GM21619 (cell line): ENCODE measurements at regions not wholly inside any gene's neighbourhood (a gene's known extent, or its start where the extent isn't known, plus 50 kb on each side); places are given as distances from the start of the nearest gene placed in this dataset.
"Not testable (repeated sequence)": the region's sequence is repeated elsewhere in the genome, so short reads cannot be mapped to it uniquely, and the experiment has no call there.

Source experiments
- ATAC-seq: cut with Tn5 transposase; IDR thresholded peaks from one replicate; pipeline ENCODE4 v1.9.1; 2021; ENCODE audit not compliant: unreplicated experiment

GRCh38 chrX:135632353-135632752 lies 81.1 kb upstream of the CT45A1 start:
- peak; percentile 65 for ATAC-seq

- ATAC-seq, result no peak
These were observed 74.2 kb upstream of the CT45A1 start for GRCh38 chrX:135639066-135639780.

DNA sequence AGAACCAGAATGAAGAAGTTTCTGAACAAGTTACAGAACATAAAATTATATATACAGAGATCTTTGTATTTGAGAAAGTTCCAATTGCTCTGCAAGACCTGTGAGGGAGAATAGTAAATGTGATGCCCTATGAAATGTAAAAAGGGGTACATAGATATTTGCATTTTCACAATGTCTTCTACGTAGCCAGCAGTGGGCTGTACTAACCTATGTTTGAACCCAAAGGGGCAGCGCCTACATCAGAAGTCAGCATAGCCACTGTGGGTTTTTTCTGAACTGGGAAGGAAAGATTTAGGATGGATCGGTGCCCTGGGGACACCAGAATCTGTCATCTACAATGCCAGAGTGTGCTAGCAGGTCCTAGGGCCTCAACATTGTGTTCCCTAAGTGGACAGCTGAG lies 69.5 kb upstream of the CT45A1 start:
- ATAC-seq, result no peak

DNA sequence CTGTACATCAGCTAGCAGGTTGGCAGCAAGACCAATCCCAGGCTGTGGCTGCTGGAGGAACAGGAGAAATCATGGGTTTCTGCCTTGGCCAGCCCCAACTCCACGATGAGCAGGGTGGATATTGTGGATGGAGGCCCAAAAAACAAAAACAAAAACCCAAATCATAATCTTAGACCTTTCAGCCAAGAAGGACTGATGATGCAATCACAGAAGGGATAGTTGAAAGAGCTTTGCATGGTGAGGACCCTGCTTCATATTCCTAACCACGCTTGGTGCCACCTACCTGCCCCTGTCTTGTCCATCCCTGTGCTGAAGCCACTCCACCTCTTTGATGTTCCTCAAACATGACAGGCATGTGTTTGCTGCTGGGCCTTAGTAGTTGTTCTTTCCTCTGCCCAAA lies 68.8 kb upstream of the CT45A1 start:
- no peak for ATAC-seq

- no peak for ATAC-seq
These were observed 64.4 kb upstream of the CT45A1 start for GRCh38 chrX:135649029-135649428.

GRCh38 chrX:135649561-135649960 lies 63.9 kb upstream of the CT45A1 start:
- no peak for ATAC-seq

- no peak for ATAC-seq
These were observed 61.7 kb upstream of the CT45A1 start for GRCh38 chrX:135651647-135652295.

DNA sequence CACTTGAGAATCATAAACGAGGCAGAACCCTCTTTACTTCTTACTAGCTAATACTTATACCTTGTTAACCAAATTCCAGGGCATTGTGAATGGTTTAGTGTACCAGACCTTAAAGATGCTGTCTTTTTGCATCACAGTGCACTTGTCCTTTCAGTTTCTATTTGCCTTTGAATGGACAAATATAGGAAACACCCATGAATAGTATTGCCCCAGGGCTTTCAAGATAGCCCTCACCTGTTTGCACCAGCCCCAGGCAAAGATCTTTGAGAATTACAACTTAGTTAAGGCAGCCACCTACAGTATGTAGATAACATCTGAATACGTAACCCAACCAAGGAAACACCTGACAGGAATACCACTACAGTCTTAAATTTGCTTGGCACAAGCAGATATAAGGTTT lies 60.8 kb upstream of the CT45A1 start:
- ATAC-seq, result no peak

DNA sequence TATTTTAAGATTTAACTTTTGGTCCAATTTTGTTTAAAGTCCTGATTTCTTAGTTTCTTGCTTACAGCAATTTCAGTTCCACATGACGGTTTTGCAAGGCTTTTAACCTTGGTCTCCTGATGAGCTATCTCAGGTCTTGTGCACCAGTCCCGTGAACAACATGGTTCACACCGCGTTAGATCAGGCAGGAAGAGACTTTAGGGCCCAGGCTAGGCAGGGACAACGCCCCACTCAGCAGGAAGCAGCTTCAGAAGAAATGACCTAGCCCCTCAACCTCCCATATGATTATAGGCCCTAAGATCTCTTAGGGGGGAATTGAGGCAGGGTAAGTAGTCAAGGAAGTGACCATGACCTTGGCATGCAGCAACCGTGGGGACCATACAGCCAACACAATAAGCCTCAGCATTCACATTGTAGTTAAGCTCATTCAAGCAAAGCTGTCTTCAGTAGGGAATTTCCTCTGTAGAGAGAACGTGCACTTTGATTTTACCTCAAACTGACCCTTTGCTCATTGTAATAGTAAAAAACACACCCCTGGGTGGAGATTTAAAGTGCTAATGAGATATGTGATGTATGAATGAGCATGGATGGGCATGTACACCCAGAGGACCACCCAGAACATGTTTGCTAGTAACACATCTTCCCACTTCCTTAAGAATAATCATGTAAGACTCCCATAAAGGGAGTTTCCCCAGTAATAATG lies 55.3 kb upstream of the CT45A1 start:
- not testable (repeated sequence) for ATAC-seq
